Activated effector memory CD4-positive, alpha-beta T cell treated with Interleukin-2 at 50 U/mL for 16 hours (primary cell): ENCODE measurements at regions not wholly inside any gene's neighbourhood (a gene's known extent, or its start where the extent isn't known, plus 50 kb on each side); places are given as distances from the start of the nearest gene placed in this dataset.

Experiments used
- DNase-seq: peaks from one replicate; pipeline ENCODE4 v3.0.0-alpha.2; 2020

DNA sequence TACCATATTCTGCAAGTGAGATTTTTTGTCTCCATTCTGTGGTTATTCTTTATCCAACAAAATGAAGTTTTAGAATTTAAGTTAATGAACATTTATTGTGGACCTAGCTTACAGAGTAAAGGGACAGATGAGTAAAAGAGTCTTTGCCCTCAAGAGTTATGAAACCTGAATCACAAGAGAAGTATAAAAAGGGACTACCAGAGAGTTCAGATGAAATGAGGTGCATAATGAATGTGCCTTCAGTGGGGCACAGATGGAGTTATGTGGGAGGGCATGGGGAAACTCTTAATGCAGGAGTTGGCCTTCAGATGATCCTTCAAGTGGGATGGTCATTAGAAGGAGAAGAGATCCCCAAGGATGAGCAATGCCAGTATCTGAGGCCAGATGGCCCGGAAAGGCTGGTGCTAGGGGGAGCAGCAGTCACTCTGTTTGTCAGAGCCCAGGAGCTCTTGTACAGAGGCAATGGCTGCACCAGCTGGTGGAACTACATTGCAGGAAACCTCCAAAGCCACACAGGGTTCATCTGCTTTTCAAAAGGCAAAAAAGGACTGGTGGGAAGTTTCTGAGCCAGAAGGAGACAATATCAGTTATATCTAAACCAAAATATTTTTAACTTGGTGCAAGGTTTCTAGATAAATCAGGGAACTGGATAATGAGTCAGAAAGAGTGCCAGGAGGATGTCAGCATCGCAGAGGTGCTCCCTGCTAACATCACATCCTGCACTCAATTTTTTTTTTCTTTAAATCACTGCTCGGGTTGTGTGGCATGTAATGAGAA lies 162.0 kb downstream of the KLF6 start:
- DNase-seq: no peak

DNA sequence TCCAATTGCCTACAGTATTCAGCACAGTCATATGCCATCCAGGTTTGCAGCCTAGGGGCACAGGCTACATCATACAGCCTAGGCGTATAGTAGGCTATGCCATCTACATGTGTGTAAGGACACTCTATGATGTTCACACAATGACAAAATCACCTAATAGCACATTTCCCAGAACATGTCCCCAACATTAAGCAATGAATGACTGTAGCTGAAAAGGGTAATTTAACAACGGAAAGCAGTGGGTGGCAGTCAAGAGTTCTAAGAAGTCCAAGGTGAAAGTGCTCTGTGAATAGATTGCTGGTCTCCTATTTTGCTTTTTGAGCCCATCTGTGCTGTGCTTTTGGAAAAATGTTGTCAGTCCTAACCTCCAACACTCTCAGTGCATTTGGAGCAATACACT lies 162.6 kb downstream of the KLF6 start:
- DNase-seq: no peak

DNA sequence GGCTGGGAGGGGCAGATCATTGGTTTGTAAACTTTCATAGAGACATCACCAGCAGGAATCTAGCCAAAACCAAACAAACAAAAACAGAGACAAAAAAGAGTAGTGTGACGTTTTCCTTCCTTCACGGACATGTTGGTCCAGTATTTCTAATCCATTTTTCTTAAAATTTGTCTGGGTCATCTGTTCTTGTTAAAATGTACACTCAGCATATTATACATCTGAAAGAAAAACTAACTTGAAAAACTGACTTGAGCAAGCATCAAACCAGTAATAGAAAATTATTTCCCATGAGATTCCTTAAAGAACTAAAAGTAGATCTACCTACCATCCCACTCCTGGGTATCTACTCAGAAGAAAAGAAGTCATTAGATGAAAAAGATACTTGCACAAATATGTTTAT lies 164.2 kb downstream of the KLF6 start:
- no peak for DNase-seq

DNA sequence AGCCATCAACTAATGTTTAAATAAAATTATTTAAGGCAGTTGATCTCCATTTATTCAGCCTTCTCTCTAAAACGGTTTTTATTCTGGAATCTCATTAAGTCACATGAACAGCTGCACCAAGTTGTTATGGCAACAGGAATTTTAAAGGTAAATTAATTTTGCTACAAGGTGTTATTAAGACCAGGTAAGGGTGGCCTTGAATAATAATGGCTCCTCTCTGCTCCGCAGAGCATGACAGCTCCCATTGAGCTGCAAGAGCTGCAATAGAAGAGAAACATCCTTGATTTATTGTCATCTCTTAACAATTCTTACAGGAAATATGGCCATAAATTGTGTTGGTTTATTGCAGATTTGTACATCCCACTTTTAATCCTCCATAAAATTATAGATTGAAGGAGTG lies 165.8 kb downstream of the KLF6 start:
- no peak for DNase-seq

DNA sequence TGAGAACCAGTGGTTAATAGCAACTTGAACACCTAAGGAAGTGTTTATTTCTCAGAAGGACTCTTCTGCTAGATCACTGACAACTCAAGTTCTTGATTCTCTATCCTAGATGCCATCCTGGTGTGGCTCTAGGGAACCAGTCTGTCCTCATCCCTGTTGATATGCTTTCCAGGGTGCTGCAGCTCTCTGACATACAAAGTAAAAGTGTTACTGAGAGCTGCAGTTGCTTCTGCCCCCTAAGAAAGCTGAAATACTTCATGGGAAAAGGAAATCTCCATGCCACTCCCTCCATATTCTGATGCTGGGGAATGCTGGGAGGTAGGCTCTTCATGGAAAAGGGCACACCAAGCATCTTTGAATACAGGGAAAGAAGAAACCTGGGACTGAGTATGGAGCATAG lies 168.1 kb downstream of the KLF6 start:
- DNase-seq: no peak

DNA sequence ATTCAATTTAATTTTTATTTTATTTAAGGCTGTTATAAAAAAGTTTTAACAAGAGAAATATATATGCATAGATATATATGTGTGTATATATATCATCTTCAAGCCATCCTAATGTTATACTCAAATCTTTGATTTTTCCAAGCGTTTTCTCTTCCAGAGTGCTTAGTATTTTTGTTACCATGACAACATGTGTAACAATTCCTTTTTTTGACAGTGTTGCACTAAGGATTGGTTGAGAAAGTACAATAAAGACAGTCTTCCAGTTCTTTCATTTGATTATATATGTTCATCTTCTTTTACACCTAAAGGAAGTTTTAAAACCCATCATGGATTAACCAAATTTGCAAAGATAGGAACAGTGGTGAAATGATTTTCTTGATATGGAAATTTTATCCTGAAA lies 171.7 kb downstream of the KLF6 start:
- no peak for DNase-seq

DNA sequence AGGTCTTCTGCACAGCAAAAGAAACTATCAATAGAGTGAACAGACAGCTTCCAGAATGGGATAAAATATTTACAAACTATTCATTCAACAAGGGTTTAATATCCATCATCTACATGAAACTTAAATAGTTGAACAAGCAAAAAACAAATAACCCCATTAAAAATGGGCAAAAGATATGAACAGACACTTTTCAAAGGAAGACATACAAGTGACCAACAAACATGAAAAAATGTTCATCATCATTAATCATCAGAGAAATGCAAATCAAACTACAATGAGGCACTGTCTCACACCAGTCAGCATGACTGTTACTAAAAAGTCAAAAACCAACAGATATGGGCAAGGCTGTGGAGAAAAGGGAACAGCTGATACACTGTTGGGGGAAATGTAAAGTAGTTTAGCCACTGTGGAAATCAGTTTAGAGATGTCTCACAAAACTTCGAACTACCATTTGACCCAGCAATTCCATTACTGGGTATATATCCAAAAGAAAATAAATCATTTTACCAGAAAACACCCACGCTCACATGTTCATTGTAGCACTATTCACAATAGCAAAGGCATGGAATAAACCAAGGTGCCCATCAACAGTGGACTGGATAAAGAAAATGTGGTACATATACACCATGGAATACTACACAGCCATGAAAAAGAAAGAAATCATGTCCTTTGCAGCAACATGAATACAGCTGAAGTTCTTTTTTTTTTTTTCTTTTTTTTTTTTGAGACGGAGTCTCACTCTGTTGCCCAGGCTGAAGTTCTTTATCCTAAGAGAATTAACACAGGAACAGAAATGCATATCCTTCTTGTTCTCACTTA lies 172.6 kb downstream of the KLF6 start:
- no peak for DNase-seq

DNA sequence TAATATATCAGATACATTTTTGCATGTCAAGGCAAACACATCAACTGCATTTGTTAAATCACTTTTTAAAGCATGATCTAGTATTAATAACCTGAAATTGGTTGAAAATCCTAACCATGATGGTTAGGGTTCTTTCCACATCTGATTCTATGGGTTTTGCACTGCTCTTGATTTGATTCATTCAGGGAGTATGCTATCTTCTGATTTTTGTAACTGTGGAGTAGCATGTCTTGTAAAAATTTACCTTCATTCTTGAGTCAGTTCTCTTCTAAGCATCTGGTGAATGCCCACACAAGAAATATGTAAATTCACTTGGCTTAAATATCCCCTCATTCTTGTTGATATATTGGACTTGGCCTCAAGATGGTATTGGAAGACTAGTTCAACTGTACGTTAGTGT lies 178.7 kb downstream of the KLF6 start:
- DNase-seq: no peak

DNA sequence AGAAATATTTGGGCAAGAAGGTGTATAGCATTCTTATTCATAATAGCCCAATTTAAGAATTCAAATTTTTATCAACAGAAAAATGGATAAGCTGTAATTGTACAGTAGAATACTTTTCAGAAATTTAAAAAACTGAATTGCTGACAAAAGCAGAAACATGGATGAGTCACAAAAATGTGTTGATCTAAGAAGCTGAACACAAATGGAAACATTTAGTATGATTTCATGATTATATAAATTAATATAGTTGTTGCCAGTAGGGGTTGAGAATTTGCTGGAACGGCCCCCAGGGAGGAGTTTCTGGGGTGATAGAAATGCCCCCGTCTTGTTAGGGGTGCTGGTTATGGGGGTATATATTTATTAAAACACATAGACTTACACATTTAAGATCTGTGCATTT lies 179.1 kb downstream of the KLF6 start:
- no peak for DNase-seq

DNA sequence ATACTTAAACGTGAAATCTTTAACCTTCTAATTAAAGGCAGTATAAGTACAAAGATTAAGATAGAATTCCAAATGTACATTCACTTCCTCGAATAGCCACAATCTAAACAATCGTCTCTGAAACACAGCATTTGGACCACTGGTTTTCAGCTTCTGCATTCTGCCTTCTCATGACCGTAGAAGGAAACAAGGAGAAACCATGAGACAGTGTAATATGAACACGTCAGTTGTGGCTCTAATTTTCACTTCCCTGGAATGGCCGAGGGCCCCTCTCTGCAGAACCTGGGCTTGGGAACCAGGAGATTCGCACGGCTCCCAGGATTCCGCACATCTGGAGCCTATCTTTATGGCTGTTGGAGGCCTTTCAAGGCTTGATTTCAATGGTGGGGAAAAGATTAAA lies 189.3 kb downstream of the KLF6 start:
- DNase-seq: no peak

DNA sequence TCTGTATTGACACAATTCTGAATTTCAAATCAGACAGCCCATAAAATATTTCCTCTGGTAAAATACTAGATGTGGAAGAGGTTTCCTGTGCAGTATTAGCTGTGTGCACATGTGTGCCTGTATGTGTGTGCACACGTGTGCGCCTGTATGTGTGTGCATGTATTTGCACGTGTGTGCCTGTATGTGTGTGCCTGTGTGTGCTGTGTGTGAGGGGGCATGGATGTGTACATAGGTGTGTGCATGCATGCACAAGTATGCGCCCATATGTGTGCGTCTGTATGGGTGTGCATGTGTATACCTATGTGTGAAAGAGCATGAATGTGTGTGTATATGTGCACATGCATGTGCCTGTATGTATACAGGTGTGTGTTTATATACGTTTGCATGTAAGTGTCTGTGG lies 191.4 kb downstream of the KLF6 start:
- DNase-seq: no peak

DNA sequence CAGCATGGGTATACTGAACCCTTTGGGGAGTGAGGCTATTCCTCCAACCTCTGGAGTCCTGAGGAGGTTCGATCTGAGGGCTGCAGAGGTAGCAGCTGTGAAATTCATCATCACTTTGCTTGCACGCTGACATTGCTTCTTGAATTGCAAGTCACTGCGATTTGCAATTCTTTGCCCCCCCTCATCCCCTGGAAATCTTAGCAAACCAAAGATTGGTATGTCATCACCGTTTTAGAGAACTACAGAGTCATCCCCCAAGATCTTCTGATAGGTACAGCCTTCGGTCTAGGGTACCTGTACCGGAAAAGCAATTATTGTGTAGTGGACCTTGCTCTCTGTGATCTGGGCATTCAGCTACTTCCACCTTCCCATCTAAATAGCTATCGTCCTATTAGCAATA lies 192.6 kb downstream of the KLF6 start:
- DNase-seq: no peak

DNA sequence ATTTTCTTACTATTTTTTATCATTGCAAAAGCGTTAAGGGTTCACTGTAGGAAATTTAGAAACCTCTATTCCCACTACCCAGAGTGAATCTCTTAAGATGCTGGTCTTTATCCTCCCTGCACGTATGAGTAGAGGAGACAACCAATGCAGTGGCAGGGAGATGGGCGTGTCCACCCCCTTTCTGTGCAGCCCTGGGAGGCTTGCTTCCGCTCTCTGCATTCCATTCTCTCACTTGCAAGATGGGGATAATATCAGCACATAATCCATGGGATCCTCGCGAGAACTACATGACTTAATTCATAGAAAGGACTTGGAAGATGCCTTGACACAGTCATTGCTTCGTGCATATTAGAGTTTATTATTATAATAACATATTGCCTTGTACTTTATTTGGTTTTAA lies 196.2 kb downstream of the KLF6 start:
- no peak for DNase-seq

DNA sequence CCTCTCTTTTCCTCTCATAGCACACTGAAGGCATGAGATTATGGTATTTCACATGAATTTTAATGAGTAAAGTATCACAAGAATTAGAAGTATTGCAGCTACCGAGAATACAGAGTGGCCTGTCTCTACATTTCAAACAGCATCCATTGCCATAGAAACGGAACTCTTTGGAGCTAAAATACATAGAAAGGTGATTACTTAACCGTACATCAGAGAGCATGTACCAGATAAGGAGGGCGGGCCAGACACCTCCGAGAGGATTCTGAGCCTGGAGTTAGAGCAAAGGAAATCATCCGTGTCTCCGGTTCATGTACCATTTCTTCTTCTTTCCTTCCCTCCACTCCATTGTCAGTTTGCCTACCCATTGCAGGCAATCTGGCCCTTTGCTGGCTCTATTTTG lies 196.7 kb downstream of the KLF6 start:
- no peak for DNase-seq

DNA sequence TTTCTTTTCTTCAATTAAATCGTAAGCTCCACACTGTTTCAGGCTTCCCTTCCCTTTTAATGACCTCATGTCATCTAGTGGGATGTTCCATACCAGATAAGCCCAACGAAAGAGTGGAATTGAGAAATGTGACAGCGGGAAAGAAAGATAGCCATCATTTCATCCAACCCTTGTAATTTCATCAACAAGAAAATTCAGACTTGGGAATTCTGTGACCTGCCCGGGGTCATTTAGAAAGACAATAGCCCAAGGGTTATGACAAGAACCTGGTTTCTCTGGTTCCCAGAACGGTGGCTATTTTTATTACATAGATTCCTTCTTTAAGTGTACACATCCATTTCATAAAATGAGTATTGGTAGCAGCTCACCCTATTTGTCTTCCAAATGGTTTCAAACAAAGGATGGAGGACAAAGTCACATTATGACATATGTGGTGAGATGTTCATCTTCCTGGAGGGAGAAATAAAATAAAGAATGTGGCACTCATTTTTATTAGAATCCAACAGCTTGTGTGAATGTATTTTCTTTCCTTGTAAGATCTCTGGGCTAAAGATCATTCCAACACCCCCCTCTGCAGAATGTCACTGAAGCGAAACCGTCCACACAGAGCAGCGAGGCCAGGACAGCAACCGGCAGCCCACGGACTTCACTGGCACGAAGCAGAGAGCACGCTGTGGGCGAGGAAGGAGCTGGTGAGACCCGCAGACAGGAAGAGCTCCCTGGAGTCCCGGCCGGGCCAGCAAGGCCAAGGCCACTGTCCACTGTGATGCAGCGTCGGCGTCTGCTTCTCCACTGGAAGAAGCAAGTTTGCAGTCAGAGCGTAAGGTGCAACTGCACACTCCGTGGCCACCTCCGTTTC lies 199.9 kb downstream of the KLF6 start:
- DNase-seq: no peak

DNA sequence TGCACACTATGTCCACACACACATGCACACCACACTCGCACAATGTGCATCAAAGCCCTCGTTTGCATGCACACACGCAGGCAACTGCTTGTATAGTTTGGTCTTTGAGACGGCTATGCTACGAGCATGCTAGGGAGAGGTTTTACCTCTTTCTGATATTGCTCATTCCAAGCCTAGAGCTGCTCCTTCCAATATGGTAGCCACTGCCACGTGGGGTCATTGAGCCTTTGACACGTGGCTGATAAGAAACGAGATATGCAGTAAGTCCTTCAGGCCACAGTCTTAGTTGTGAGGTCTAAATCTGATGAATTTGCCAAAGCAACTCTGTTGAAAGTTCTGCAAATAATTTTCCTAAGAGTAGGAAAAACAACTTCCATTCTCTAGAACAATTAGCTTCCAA lies 204.4 kb downstream of the KLF6 start:
- no peak for DNase-seq

DNA sequence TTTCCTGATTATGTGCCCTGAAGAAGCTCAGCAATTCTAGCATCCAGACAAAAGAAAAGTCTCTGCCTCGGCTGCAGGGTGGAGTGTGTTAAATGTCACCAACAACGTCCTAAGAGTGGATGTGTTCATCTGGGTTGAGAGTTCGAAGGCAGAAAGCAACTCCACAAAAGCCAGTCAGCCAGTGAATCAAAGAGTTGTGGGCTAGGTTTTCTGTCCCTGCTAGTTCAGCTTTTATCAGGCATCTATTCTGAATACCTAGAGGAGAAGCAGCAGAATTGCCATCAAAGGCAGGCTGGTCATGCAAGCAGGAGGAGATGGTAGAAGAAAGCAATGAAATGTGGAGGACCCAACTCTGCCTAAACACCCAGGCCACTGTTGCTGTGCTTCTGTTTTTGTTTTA lies 205.2 kb downstream of the KLF6 start:
- DNase-seq: no peak

DNA sequence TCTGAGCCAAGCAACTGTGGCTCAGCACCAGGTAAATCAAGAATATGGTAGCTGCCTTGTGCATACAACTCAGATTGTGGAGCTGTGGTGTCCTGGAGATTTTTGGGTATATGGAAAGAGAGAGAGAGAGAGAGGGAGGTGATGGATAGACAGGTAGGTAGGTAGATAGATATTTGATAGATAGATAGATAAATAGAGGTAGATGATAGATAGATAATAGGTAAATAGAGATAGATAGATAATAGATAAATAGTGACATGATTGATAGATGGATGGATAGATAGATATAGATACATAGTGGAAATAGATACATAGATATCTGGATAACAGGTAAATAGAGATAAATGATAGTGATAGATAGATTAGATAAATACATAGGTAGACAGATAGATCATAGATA lies 206.3 kb downstream of the KLF6 start:
- DNase-seq: no peak

DNA sequence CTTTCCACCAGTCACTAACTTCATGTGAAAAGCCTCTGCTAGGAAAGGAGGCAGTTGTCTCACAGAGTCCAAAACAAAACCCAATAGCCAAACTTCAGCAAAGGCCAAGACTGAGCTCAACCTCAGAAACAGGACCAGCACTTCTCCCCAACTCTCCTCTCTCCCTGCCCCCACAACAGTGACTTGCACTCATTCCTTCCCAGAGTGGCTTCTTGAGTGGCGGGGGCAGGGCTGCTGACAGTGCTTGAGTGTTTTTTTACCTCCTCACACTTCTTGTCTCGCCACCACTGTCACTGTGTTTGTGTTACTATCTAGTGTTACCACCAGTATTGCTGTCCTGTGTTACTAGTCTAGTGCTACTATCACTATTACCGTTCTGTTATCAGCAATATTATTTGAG lies 206.8 kb downstream of the KLF6 start:
- DNase-seq: no peak

DNA sequence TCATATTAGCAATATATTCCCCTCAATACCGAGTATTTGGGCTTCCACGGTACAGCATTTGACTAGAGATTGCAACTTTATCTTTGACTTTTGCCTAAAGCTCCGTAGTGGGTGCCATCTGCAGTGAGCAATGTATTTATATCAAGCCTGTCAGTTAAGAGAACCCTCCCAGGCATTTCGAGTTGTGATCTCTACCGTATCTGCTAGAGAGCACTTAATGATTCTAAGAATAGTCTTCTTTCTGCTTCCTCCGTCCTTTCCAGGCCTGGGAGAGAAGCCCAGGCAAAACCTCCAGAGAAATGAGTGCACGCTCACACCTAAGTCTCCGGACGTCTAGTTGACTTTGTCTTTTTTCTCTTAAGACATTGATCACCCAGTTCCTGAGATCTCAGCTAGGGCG lies 210.6 kb downstream of the KLF6 start:
- no peak for DNase-seq

DNA sequence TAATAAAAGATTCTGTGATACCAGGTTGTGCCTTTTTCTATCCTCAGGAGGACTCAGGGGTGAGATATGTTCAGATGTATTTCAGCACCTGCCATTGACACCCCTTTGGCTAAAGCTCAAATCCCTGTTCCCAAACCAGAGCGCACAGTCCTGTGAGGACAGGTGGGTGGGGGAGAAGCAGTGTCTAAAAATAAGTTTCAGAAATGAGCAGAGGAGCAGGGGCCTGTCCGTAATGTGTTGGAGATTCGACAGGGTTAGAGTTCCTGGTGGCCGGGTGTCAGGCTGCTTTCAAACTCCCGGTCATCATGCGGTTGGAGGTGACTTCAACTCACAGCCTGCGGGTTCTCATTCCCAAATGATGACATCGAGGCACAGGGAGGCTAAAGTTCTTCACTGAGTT lies 211.5 kb downstream of the KLF6 start:
- DNase-seq: no peak

DNA sequence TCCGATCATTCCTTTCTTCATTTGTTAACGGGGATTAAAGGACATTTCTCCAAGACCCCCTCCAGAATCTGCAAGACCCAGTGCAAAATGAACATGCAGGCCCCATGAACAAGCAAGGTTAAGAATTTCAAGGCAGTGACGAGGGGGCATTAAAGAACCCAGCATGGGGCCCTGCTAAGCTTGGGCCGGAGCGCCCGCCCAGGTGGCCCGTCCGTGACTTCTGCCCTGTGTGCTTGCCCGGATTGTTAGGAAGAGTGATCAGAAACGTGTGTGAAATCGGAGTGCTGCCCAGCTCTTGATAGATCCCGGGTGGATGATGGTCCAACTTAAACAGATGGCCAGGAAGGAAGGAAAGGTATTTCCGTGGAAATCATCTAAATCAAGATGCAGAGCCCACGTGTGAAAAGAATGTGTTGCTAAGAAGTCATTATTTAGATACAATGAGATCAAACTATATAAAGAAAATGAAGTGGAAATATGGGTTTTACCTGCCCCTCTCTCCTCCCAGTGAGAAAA lies 213.6 kb downstream of the KLF6 start:
- DNase-seq: no peak

DNA sequence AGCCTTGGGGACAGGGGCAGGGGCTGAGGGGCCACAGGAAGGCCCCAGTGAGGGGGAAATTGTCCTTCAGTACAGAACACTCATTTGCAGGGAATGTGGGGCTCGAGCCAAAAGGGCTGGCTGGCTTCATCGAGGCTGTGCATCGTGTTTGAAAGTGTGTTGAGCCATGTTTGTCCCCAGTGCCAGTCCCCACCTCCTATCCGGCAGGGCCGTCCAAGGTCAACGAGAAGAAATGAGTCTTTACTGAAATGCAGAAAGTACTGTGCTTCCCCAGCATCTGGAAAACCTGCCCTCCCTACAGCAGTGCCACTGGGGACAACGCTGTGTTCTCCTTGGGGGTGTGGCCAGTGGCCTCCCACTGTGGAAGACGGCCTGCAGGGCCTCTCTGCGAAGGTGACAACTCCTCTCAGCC lies 214.1 kb downstream of the KLF6 start:
- DNase-seq: no peak
